ENCODE measurements at regions not wholly inside any gene's neighbourhood (a gene's known extent, or its start where the extent isn't known, plus 50 kb on each side); places are given as distances from the start of the nearest gene placed in this dataset.

DNA sequence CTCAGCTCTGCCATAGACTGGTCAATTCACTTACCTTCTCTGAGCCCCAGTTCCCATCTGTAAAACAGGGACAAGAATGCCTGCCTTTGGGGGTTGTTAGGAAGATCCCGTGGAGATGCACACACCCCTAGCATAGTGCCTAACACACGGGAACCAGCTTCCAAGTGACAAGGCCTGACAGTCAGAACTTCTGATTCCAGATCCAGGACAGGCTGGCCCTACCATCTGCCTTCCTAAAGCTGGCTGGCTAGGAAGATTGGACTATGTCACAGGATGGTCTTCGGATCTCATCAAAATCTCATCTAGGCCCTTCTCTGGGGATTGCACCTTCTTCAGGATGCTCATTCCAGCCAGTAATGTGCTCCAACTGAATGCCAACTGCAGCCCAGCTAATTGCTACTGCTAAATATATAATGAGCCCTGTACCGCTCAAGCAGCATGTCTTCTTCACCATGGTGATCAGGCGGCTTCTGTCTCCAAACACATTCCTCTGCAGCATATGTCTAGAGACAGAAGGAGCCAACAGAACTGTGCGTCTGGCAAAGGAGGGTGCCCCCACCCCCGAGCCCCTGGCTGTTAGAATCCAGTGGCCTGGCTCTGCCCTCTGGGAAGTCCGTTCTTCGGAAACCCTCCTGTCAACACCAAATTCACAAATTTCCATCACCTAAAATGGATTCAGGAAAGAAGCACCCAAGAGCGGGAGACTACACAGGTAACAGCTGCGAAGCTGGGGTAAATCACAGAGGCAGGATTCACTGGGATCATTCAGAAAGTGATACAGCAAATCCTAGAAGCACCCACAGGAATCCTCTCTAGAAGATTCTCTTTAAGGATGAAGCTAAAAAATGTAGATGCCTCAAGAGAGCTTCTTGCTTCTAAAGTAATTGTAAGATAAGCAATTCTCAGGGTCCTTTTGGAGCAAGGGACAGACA lies 142.1 kb upstream of the EEPD1 start:
- TF ChIP-seq, protein P1, sequence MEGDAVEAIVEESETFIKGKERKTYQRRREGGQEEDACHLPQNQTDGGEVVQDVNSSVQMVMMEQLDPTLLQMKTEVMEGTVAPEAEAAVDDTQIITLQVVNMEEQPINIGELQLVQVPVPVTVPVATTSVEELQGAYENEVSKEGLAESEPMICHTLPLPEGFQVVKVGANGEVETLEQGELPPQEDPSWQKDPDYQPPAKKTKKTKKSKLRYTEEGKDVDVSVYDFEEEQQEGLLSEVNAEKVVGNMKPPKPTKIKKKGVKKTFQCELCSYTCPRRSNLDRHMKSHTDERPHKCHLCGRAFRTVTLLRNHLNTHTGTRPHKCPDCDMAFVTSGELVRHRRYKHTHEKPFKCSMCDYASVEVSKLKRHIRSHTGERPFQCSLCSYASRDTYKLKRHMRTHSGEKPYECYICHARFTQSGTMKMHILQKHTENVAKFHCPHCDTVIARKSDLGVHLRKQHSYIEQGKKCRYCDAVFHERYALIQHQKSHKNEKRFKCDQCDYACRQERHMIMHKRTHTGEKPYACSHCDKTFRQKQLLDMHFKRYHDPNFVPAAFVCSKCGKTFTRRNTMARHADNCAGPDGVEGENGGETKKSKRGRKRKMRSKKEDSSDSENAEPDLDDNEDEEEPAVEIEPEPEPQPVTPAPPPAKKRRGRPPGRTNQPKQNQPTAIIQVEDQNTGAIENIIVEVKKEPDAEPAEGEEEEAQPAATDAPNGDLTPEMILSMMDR (IDR thresholded peaks at IDR 0.05; ENCODE audit: control insufficient read depth, insufficient read depth, low read depth, low read length, missing control alignments): no peak
- no peak overlapping the region for H3K4me3 ChIP-seq (ENCODE audit: control insufficient read depth, low read depth, low read length)
- DNase-seq (ENCODE audit: low read depth): no peak

DNA sequence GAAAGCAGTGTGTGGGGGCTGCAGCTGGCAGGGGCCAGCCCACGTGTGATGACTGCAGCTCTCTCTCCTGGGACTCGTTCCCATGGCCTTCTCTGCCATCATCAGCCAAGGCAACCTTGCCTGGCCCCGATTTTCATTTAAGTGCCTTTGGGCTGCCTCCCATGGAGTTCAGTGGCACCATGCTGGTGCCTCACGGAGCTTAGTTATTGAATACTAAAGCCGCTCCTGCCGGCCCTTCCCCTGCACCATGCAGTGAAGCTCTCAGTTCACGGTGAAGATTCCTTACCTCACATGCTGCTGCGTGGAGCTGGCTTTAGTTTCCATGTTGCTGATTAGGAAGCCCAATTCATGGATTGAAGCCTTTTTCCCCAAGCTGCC lies 141.5 kb upstream of the EEPD1 start:
- TF ChIP-seq, protein P1 (IDR thresholded peaks at IDR 0.05; ENCODE audit: control insufficient read depth, insufficient read depth, low read depth, low read length, missing control alignments): no peak
- no peak for DNase-seq (ENCODE audit: low read depth)
- H3K4me3 ChIP-seq (ENCODE audit: control insufficient read depth, low read depth, low read length): no peak overlapping the region

DNA sequence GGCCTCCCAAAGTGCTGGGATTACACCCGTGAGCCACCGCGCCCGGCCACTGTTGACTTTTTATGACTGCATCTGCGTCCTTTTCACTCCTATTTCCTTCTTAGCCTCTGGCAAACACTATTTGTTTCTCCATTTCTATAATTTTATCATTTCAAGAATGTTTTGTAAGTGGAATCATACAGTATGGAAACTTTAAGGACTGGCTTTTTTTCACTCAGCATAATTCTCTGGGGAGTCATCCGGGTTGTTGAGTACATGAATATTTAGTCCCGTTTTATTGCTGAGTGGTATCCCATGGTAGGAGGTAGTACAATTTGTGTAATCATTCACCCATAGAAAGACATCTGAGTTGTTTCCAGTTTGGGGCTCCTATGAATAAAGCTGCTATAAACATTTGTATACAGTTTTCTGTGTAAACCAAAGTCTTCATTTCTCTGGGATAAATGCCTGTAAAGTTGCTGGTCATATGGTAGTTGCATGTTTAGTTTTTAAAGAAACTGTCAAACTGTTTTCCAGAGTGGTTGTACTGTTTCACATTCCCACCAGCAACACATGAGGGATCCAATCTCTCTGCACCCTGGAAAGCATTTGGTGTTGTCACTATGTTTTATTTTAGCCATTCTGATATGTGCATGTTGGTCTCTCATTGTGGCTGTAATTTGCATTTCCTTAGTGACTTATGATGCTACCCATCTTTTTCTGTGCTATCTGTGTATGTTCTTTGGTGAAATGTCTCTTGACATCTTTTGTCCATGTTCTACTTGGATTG lies 139.6 kb upstream of the EEPD1 start:
- TF ChIP-seq, protein P1 (IDR thresholded peaks at IDR 0.05; ENCODE audit: control insufficient read depth, insufficient read depth, low read depth, low read length, missing control alignments): no peak
- no peak overlapping the region for H3K4me3 ChIP-seq (ENCODE audit: control insufficient read depth, low read depth, low read length)
- DNase-seq (ENCODE audit: low read depth): no peak

DNA sequence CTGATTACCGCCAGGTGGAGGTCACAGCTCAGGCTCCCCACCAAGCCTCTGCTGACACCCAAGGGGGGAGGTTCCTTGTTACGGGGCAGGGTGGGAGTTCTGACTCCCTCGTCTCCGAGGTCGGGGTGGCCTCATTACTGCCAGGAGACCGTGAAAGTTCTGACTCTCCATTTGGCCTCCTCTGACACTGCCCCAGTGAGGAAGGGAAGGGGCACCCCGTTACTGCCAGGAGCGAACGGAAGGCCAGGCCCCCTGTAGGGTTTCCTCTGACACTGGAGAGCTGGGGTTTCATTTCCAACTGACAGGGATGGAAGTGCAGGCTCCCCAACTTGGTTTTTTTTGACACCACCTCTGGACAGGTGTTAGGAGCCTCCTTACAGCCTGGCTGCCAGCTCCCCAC lies 138.1 kb upstream of the EEPD1 start:
- TF ChIP-seq, protein P1 (IDR thresholded peaks at IDR 0.05; ENCODE audit: control insufficient read depth, insufficient read depth, low read depth, low read length, missing control alignments): no peak
- H3K4me3 ChIP-seq (ENCODE audit: control insufficient read depth, low read depth, low read length): no peak overlapping the region
- DNase-seq (ENCODE audit: low read depth): no peak

DNA sequence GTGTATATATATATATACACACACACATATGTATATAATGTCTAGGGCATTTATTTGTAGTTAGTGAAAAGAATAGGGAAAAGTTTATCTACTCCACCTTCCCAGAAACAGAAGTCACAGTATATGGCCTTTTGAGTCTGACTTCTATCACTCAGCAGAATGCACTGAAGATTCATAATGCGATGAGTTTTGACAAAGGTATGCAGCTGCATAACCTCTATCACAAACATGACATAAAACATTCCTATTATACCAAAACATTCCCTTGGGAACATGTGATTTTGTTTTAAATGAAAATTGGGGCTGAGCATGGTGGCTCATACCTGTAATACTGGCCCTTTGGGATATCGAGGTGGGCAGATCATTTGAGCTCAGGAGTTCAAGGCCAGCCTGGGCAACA lies 137.3 kb upstream of the EEPD1 start:
- DNase-seq (ENCODE audit: low read depth): no peak
- TF ChIP-seq, protein P1 (IDR thresholded peaks at IDR 0.05; ENCODE audit: control insufficient read depth, insufficient read depth, low read depth, low read length, missing control alignments): no peak
- no peak overlapping the region for H3K4me3 ChIP-seq (ENCODE audit: control insufficient read depth, low read depth, low read length)

DNA sequence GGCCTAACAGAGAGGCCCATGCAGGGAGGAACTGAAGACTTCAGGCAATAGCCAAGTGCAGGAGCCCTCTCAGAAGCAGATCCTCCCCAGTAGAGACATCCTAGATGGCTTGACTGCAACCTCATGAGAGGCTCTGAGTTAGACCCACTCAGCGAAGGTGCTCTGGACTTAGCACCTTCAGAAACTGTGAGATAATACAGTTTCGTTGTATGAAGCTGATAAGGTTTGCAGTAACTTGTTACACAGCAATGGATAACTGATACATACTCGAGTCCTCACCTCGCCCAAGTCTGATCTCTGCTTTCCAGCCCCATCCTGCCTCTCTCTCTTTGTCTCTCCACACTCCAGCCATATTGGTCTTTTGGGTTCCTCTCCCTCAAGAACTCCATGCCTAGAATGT lies 136.4 kb upstream of the EEPD1 start:
- TF ChIP-seq, protein P1 (IDR thresholded peaks at IDR 0.05; ENCODE audit: control insufficient read depth, insufficient read depth, low read depth, low read length, missing control alignments): no peak
- no peak for DNase-seq (ENCODE audit: low read depth)
- no peak overlapping the region for H3K4me3 ChIP-seq (ENCODE audit: control insufficient read depth, low read depth, low read length)
